HL-60 (cell line): ENCODE measurements at regions not wholly inside any gene's neighbourhood (a gene's known extent, or its start where the extent isn't known, plus 50 kb on each side); places are given as distances from the start of the nearest gene placed in this dataset.

Source experiments
- DNase-seq, 2 experiments: peaks; one replicate each; pipeline ENCODE4 v3.0.0-alpha.2; 2010 to 2020; ENCODE audit warnings: low read depth in 1 of 2, low spot score in 1 of 2
- H3K27ac ChIP-seq: fragments of 250-450 bp; sonication (Bioruptor Pico); replicated peaks from 2 replicates; pipeline ENCODE4 v1.5.1; 2020; ENCODE audit warnings: mild to moderate bottlenecking, moderate library complexity
- H3K27me3 ChIP-seq: fragments of 250-450 bp; sonication (Bioruptor Pico); 2 replicates; pipeline ENCODE4 v1.5.1; 2021; ENCODE audit warnings: mild to moderate bottlenecking, moderate library complexity; ENCODE audit not compliant: insufficient read depth, poor library complexity, severe bottlenecking
- H3K4me3 ChIP-seq: replicated peaks from 2 replicates; pipeline ENCODE4 v1.5.1; 2011; ENCODE audit warnings: mild to moderate bottlenecking, control low read depth, low read length; ENCODE audit not compliant: insufficient read depth
- GABPA ChIP-seq: IDR thresholded peaks from 2 replicates; pipeline ENCODE4 v1.6.1; 2012; ENCODE audit warnings: low read depth
- POLR2AphosphoS5 ChIP-seq: IDR thresholded peaks from 2 replicates; pipeline ENCODE4 v1.6.1; 2012; ENCODE audit warnings: low read depth
- SPI1 ChIP-seq: IDR thresholded peaks from 2 replicates; pipeline ENCODE4 v1.6.1; 2012; ENCODE audit warnings: low read depth, mild to moderate bottlenecking, borderline replicate concordance
- TF ChIP-seq, protein P1 (sequence below): IDR thresholded peaks from one replicate; pipeline ENCODE4 v1.5.1; 2011; ENCODE audit warnings: low read length, control low read depth, inconsistent platforms; ENCODE audit not compliant: insufficient read depth
- TF ChIP-seq, protein P2 (sequence below): IDR thresholded peaks from 2 replicates; pipeline ENCODE4 v1.6.1; 2012; ENCODE audit warnings: low read depth; ENCODE audit not compliant: insufficient replicate concordance

DNA sequence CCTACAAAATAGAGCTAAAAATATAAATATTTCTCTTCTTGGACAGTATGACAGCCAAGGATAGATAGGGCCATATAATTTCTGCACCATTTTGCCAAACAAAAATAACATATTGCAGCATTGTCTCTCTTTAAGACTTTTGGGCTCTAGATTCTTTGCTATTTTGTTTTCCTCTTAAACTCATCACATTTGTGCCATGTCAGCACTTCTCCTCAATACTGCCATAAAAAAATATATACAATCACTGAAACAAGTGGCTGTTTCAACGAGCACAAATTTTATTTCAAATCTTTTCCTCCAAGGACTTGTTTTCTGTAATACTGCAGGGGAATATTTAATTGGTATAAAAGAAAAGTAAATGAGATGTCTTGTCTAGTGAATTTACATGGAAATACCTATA is 1570.0 kb upstream of the NUDT12 start:
- TF ChIP-seq SPI1 = no peak
- TF ChIP-seq, protein P1, sequence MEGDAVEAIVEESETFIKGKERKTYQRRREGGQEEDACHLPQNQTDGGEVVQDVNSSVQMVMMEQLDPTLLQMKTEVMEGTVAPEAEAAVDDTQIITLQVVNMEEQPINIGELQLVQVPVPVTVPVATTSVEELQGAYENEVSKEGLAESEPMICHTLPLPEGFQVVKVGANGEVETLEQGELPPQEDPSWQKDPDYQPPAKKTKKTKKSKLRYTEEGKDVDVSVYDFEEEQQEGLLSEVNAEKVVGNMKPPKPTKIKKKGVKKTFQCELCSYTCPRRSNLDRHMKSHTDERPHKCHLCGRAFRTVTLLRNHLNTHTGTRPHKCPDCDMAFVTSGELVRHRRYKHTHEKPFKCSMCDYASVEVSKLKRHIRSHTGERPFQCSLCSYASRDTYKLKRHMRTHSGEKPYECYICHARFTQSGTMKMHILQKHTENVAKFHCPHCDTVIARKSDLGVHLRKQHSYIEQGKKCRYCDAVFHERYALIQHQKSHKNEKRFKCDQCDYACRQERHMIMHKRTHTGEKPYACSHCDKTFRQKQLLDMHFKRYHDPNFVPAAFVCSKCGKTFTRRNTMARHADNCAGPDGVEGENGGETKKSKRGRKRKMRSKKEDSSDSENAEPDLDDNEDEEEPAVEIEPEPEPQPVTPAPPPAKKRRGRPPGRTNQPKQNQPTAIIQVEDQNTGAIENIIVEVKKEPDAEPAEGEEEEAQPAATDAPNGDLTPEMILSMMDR = no peak
- TF ChIP-seq, protein P2, sequence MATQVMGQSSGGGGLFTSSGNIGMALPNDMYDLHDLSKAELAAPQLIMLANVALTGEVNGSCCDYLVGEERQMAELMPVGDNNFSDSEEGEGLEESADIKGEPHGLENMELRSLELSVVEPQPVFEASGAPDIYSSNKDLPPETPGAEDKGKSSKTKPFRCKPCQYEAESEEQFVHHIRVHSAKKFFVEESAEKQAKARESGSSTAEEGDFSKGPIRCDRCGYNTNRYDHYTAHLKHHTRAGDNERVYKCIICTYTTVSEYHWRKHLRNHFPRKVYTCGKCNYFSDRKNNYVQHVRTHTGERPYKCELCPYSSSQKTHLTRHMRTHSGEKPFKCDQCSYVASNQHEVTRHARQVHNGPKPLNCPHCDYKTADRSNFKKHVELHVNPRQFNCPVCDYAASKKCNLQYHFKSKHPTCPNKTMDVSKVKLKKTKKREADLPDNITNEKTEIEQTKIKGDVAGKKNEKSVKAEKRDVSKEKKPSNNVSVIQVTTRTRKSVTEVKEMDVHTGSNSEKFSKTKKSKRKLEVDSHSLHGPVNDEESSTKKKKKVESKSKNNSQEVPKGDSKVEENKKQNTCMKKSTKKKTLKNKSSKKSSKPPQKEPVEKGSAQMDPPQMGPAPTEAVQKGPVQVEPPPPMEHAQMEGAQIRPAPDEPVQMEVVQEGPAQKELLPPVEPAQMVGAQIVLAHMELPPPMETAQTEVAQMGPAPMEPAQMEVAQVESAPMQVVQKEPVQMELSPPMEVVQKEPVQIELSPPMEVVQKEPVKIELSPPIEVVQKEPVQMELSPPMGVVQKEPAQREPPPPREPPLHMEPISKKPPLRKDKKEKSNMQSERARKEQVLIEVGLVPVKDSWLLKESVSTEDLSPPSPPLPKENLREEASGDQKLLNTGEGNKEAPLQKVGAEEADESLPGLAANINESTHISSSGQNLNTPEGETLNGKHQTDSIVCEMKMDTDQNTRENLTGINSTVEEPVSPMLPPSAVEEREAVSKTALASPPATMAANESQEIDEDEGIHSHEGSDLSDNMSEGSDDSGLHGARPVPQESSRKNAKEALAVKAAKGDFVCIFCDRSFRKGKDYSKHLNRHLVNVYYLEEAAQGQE = no peak
- TF ChIP-seq GABPA = no peak
- TF ChIP-seq POLR2AphosphoS5 = no peak
- H3K4me3 ChIP-seq = no peak overlapping the region
- no peak overlapping the region for H3K27ac ChIP-seq
- no peaks in the 10 kb centered on the region for H3K27me3 ChIP-seq
- no peak for DNase-seq

DNA sequence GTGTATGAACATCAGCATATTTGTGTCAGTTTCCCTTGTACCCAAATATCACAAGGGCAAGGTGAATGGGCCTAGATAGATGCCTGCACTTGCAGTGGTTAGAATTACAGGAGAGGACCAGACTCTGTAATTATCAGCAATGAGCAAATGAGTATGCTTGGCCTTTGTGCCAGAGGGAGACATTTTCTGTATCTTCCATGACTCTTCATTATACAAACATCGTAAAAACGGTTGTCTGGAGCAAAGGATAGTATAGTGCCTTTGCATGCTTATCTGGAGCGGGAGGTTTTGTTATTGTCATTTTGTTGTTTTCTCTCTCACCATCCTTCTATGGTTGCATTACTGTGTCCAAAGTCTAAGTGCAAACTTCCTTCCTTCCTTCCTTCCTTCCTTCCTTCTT is 1568.5 kb upstream of the NUDT12 start:
- Histone ChIP-seq H3K27ac (no peak overlapping the region), H3K27me3 (no peaks in the 10 kb centered on the region), H3K4me3 (no peak overlapping the region)
- TF ChIP-seq, protein P1 = no peak
- no peak for TF ChIP-seq GABPA
- TF ChIP-seq, protein P2 = no peak
- no peak for TF ChIP-seq POLR2AphosphoS5
- no peak for TF ChIP-seq SPI1
- DNase-seq = no peak

DNA sequence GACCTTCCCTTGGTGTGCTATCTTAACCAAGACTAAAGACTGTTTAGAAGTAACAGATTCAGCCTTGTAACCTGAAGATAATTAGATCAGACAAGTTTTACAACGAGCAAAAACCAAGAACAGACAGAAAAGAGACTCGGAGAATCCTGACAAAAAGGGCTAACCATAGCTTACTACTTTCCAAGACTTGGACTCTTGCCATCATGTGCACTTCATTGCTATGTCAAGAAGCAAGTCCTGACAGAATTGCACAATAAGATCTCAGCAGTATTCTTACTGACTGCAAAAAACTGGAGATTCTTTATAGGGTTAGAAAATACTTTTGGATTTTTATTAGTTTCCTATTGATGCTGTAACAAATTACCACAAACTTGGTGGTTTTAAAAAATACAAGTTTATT is 1539.0 kb upstream of the NUDT12 start:
- no peaks in the 10 kb centered on the region for H3K27me3 ChIP-seq
- H3K27ac ChIP-seq = no peak overlapping the region
- H3K4me3 ChIP-seq = no peak overlapping the region
- DNase-seq = no peak
- TF ChIP-seq SPI1 = no peak
- no peak for TF ChIP-seq POLR2AphosphoS5
- TF ChIP-seq GABPA = no peak
- TF ChIP-seq, protein P1 = no peak
- TF ChIP-seq, protein P2 = no peak
